Pancreas (tissue), 10 donors: ENCODE measurements at regions not wholly inside any gene's neighbourhood (a gene's known extent, or its start where the extent isn't known, plus 50 kb on each side); places are given as distances from the start of the nearest gene placed in this dataset.

Experiments used
- ATAC-seq, 4 donors: fragments of 200-7000 bp; cut with Tn5 transposase; one replicate each; pipeline versions ENCODE4 v1.8.0 to v1.9.1; 2020; ENCODE audit warnings: mild to moderate bottlenecking in 4 of 4, moderate library complexity in 4 of 4
- DNase-seq, 6 donors: peaks; one replicate each; pipeline ENCODE4 v3.0.0-alpha.2; 2020
- FAIRE-seq: peaks from 2 replicates; lab custom pipeline; 2012; peaks lifted over from hg19 to GRCh38; lab: Jason Lieb, UNC
- H3K27ac ChIP-seq, 4 donors: fragments of 200-600 bp; sonication (generic); 1 replicate in 3 of 4; 2 replicates in 1 of 4; pipeline versions ENCODE4 v1.5.0 to v1.8.0; 2020
- H3K27me3 ChIP-seq, 4 donors: fragments of 200-600 bp; one replicate each; pipeline ENCODE4 v1.8.0; 2021
- H3K36me3 ChIP-seq, 3 donors: fragments of 200-600 bp; sonication (generic) in 1 of 3; one replicate each; pipeline versions ENCODE4 v1.5.0 to v1.8.0; 2020 to 2021
- H3K4me1 ChIP-seq, 3 donors: fragments of 200-600 bp; one replicate each; pipeline ENCODE4 v1.8.0; 2021
- H3K4me3 ChIP-seq, 4 donors: fragments of 200-600 bp; sonication (generic) in 2 of 4; one replicate each; pipeline versions ENCODE4 v1.5.0 to v1.8.0; 2020 to 2021
- H3K9me3 ChIP-seq, 4 donors: fragments of 200-600 bp; one replicate each; pipeline ENCODE4 v1.8.0; 2021
- WGBS, 2 donors: extraction: QIAGEN DNeasy Blood & Tissue Kit; methylation state at CpG; one replicate each; pipeline ENCODE4 v1.1.7; 2013; 5-methylcytosine and 5-hydroxymethylcytosine counted together
- intact Hi-C, 3 donors: fragments of 100-400 bp; cut with DNase I; formaldehyde crosslinking; loops; one replicate each; pipeline versions ENCODE4 v1.11.1 to v1.14.2; 2022
- TF ChIP-seq, protein P1 (sequence below), 4 donors: fragments of 200-600 bp; sonication (generic) in 3 of 4; IDR thresholded peaks; one replicate each; pipeline versions ENCODE4 v1.5.0 to v1.8.0; 2021; ENCODE audit warnings: antibody characterized with exemption in 4 of 4
- donor health status: healthy with polysubstance abuse.
- donor health status: DM: no; HTN: no; CAD: no; lungs with moderate emphysema.
- donor health status: DM: no; HTN: no; CAD: no.
- donor health status: control.
- donor health status: control.
- donor health status: Bipolar disorder and iron deficiency.
- donor health status: DM: yes; HTN: yes; CAD: no.
- donor health status: DM: no; HTN: no; CAD: no.
- donor health status: DM: no; HTN: no; CAD: no.
- donor health status: DM: yes; HTN: yes; CAD: no.

DNA sequence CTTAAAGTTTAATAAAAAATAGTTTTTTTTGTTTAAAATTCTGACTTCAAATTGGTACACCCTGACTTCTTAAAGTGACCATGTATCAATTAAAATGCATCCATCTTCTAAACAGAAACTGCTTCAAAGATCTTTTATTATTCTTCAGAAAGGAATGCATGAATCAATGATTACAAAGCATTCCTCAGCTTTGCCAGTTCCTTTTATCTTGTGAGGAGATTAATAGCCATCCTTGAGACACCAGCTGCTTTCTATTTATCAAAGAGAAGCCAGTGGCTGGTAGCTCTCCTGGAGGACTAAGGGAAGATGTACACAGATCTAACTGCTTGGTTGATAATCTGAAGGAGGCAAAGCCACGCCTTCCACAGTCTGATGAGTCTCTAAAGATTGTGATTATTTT is 2222.5 kb downstream of the LRRC4C start:
- intact Hi-C loops, result no loop called here
- no peak overlapping the region for H3K27ac ChIP-seq
- no peaks in the 10 kb centered on the region for H3K9me3 ChIP-seq
- no peak overlapping the region for H3K4me3 ChIP-seq
- no peak for DNase-seq
- no peak for FAIRE-seq
- ATAC-seq, result no peak
- TF ChIP-seq, protein P1, sequence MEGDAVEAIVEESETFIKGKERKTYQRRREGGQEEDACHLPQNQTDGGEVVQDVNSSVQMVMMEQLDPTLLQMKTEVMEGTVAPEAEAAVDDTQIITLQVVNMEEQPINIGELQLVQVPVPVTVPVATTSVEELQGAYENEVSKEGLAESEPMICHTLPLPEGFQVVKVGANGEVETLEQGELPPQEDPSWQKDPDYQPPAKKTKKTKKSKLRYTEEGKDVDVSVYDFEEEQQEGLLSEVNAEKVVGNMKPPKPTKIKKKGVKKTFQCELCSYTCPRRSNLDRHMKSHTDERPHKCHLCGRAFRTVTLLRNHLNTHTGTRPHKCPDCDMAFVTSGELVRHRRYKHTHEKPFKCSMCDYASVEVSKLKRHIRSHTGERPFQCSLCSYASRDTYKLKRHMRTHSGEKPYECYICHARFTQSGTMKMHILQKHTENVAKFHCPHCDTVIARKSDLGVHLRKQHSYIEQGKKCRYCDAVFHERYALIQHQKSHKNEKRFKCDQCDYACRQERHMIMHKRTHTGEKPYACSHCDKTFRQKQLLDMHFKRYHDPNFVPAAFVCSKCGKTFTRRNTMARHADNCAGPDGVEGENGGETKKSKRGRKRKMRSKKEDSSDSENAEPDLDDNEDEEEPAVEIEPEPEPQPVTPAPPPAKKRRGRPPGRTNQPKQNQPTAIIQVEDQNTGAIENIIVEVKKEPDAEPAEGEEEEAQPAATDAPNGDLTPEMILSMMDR (IDR thresholded peaks at IDR 0.05), result no peak
- H3K4me1 ChIP-seq, result no peaks in the 10 kb centered on the region
- H3K36me3 ChIP-seq, result no peaks in the 10 kb centered on the region
- WGBS, 2 donors, result 37 to 43% methylated on average over 1 of the region's 1 CpG
- H3K27me3 ChIP-seq, result no peaks in the 10 kb centered on the region

DNA sequence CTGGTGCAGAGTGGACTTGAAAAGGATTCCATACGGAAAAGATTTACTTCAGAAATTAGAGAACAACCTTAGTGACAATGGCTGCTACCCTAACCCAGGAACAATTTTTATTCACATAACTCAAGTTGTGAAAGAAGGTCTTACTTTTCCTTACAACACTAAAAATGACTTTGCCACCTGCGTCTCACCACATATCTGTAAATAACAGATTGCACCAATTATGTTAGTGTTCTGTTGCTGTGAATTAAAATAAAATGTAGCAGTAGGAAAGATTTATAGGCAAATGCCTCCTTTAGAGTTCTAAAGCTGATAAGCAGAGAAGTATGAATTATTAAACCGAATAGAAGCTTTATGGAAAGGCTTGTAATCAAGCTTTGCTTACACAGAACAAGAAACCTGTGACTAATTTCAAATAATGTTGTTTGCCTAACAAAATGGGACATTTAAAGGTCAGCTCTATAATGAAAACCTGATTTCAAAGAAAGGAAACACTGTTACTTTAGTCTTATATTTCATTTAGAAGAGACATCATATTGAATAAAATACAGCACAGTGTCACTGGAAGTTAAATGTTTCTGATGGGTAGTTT is 2237.8 kb downstream of the LRRC4C start:
- Histone ChIP-seq H3K9me3 (no peaks in the 10 kb centered on the region), H3K27me3 (no peaks in the 10 kb centered on the region), H3K36me3 (no peaks in the 10 kb centered on the region), H3K27ac (no peak overlapping the region), H3K4me1 (peaks cover 0 to 3% (median 0%) of the 10 kb centered on the region in 3 donors), H3K4me3 (no peak overlapping the region)
- ATAC-seq, result peak; percentile 26 to 75 (median 56)
- no peak for DNase-seq
- WGBS, 2 donors, result 17 to 22% methylated on average over 3 of the region's 3 CpGs
- intact Hi-C loops, result no loop called here
- TF ChIP-seq, protein P1 (IDR thresholded peaks at IDR 0.05), result no peak
- FAIRE-seq, result no peak

DNA sequence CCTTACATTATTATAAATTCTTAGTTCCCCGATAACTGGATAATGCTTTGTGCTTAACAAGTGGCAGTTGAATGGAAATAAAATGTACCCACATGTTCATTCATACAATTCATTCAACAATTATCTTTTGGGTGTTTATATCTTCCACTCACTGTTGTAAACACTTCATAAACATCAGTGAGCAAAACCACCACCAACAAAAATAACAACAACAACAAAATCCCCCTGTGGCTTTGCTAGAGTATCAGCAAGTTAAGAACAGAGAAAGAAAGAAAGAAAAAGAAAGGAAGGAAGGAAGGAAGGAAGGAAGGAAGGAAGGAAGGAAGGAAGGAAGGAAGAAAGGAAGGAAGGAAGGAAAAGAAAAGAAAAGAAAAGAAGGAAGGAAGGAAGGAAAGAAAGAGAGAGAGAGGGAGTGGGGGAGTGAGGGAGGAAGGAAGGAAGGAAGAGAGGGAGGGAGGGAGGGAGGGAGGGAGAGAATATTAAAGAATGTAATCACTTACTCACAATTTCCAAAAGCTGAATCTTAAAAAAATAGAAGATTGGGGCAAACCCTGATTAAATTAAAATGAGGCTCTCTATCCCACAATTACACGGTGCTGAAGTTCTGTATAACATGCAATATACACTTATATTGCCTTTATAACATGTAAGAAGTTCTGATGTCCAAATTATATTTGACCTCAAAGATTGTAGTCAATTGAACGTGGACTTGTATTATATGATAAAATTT is 2238.8 kb downstream of the LRRC4C start:
- 77 to 78% methylated on average over 3 of the region's 3 CpGs for WGBS, 2 donors
- Histone ChIP-seq H3K9me3 (no peaks in the 10 kb centered on the region), H3K4me1 (peaks cover 0 to 3% (median 0%) of the 10 kb centered on the region in 3 donors), H3K27ac (no peak overlapping the region), H3K27me3 (no peaks in the 10 kb centered on the region), H3K4me3 (no peak overlapping the region), H3K36me3 (no peaks in the 10 kb centered on the region)
- FAIRE-seq, result no peak
- intact Hi-C loops, result no loop called here
- no peak for ATAC-seq
- DNase-seq, result no peak
- TF ChIP-seq, protein P1 (IDR thresholded peaks at IDR 0.05), result no peak

DNA sequence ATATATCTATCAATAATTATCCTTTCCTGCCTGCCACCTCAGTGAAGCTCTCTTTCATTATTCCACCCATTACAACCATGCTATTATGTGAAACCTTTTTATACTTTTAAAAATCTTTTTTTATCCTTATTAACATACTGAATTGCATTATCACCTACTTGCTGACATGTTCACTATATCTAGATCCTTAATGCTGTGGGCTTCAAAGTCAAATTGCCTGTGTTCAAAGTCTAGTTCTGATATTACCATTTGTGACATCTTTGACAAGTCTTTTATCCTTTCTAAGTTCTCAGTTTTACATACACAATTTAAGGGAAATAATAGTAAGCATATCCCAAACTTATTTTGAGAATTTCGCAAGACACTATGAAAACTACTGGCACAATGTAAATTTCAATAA is 2239.4 kb downstream of the LRRC4C start:
- no peak for FAIRE-seq
- TF ChIP-seq, protein P1 (IDR thresholded peaks at IDR 0.05), result no peak

DNA sequence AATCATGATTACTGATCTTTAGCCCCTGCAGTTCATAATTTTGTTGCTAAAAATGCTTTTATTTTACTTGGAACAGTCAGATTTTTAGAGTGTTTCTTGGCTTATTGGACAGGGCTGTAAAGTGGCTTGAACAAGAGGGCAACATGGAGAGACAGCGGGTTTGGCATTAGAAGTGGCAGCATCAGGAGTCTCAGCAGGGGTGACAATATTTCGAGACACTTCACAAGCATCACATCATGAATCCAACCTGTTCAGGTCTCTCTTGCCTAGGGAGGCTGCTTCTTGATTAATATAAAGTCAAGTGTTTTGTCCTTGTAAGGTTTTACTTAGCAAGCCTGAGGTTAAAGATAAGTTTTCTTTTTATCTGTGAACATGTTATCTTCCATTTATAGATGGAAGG is 2249.5 kb downstream of the LRRC4C start:
- TF ChIP-seq, protein P1 (IDR thresholded peaks at IDR 0.05), result no peak
- no peak for FAIRE-seq
- no peaks in the 10 kb centered on the region for H3K9me3 ChIP-seq
- no peaks in the 10 kb centered on the region for H3K4me1 ChIP-seq
- DNase-seq, result no peak
- H3K36me3 ChIP-seq, result no peaks in the 10 kb centered on the region
- H3K27me3 ChIP-seq, result no peaks in the 10 kb centered on the region
- no peak overlapping the region for H3K27ac ChIP-seq
- intact Hi-C loops, result no loop called here
- 71 to 80% methylated on average over 2 of the region's 2 CpGs for WGBS, 2 donors
- H3K4me3 ChIP-seq, result no peak overlapping the region
- no peak for ATAC-seq

More for the DNA sequence above, 2239.4 kb downstream of the LRRC4C start:
- DNase-seq (no peak), ATAC-seq (no peak)
- Histone ChIP-seq H3K4me1 (peaks cover 0 to 3% (median 0%) of the 10 kb centered on the region in 3 donors), H3K9me3 (no peaks in the 10 kb centered on the region), H3K4me3 (no peak overlapping the region), H3K36me3 (no peaks in the 10 kb centered on the region), H3K27me3 (no peaks in the 10 kb centered on the region), H3K27ac (no peak overlapping the region)
- WGBS, 2 donors, result 85 to 94% methylated on average over 1 of the region's 1 CpG
- intact Hi-C loops, result no loop called here
